PC-3 (cell line): ENCODE measurements at regions not wholly inside any gene's neighbourhood (a gene's known extent, or its start where the extent isn't known, plus 50 kb on each side); places are given as distances from the start of the nearest gene placed in this dataset.

Source experiments
- ATAC-seq: fragments of 200-7000 bp; cut with Tn5 transposase; 2 replicates; pipeline ENCODE4 v1.9.1; 2020; ENCODE audit warnings: mild to moderate bottlenecking, moderate library complexity
- BruUV-seq: library from RNA; stranded (reverse); fragments of 400-500 nt; replicated peaks from 2 replicates; lab custom pipeline; 2021; lab: Mats Ljungman, UMichigan
- CTCF ChIA-PET: fragments of 300-600 bp; sonication (Branson Sonifier 250); formaldehyde crosslinking; loops from one replicate; lab custom pipeline; 2022; ENCODE audit warnings: antibody characterized with exemption; lab: Charles Lee
- POLR2A ChIA-PET: fragments of 300-600 bp; sonication (Branson Sonifier 250); formaldehyde crosslinking; loops from one replicate; lab custom pipeline; 2022; ENCODE audit warnings: antibody characterized with exemption; ENCODE audit not compliant: unreplicated experiment; lab: Charles Lee
- DNase-seq: peaks from one replicate; pipeline ENCODE4 v3.0.0-alpha.2; 2015
- H2AFZ ChIP-seq: fragments of 300-600 bp; sonication (generic); 2 replicates; pipeline ENCODE4 v1.6.0; 2016; ENCODE audit warnings: antibody characterized with exemption, low read length
- H3F3A ChIP-seq: fragments of 300-600 bp; sonication (generic); one replicate; pipeline ENCODE4 v1.6.0; 2017; ENCODE audit warnings: antibody characterized with exemption, low read length, control low read depth, mild to moderate bottlenecking; ENCODE audit not compliant: unreplicated experiment
- H3K27ac ChIP-seq: fragments of 300-600 bp; sonication (generic); 2 replicates; pipeline ENCODE4 v1.5.1; 2016; ENCODE audit warnings: mild to moderate bottlenecking, low read length
- H3K27me3 ChIP-seq: fragments of 300-600 bp; sonication (generic); 2 replicates; pipeline ENCODE4 v1.6.1; 2016; ENCODE audit warnings: low read length, mixed read lengths
- H3K36me3 ChIP-seq: fragments of 300-600 bp; sonication (generic); 2 replicates; pipeline ENCODE4 v1.6.1; 2016; ENCODE audit warnings: low read depth, mixed run types, low read length, mixed read lengths
- H3K4me1 ChIP-seq: fragments of 300-600 bp; sonication (generic); 2 replicates; pipeline ENCODE4 v1.5.1; 2016; ENCODE audit warnings: low read length; ENCODE audit not compliant: insufficient read depth
- H3K4me2 ChIP-seq: fragments of 300-600 bp; sonication (generic); 2 replicates; pipeline ENCODE4 v1.6.0; 2016; ENCODE audit warnings: low read length
- H3K4me3 ChIP-seq: fragments of 300-600 bp; sonication (generic); 2 replicates; pipeline ENCODE4 v1.5.1; 2016; ENCODE audit warnings: mild to moderate bottlenecking, low read length, mixed read lengths
- H3K79me2 ChIP-seq: fragments of 300-600 bp; sonication (generic); 2 replicates; pipeline ENCODE4 v1.6.1; 2017; ENCODE audit warnings: low read length, mixed read lengths
- H3K9ac ChIP-seq: fragments of 300-600 bp; sonication (generic); 2 replicates; pipeline ENCODE4 v1.6.0; 2016; ENCODE audit warnings: mild to moderate bottlenecking, low read length
- H3K9me2 ChIP-seq: fragments of 300-600 bp; sonication (generic); replicated peaks from 2 replicates; pipeline ENCODE4 v1.6.1; 2016; ENCODE audit warnings: mixed run types, low read length, mixed read lengths
- H3K9me3 ChIP-seq: fragments of 300-600 bp; sonication (generic); 2 replicates; pipeline ENCODE4 v1.6.1; 2016; ENCODE audit warnings: low read length, mixed read lengths
- H4K20me1 ChIP-seq: fragments of 300-600 bp; sonication (generic); 2 replicates; pipeline ENCODE4 v1.6.1; 2016; ENCODE audit warnings: low read length, mixed read lengths
- CTCF ChIP-seq: fragments of 300-600 bp; sonication (generic); conservative IDR thresholded peaks from 2 replicates; pipeline ENCODE4 v1.5.1; 2017; ENCODE audit warnings: antibody characterized with exemption, low read depth, mild to moderate bottlenecking, low read length
- EZH2 ChIP-seq: fragments of 300-600 bp; sonication (generic); IDR thresholded peaks from one replicate; pipeline ENCODE4 v1.6.1; 2017; ENCODE audit warnings: antibody characterized with exemption, mild to moderate bottlenecking, low read length; ENCODE audit not compliant: unreplicated experiment
- EZH2phosphoT487 ChIP-seq: fragments of 300-600 bp; sonication (generic); IDR thresholded peaks from 2 replicates; pipeline ENCODE4 v1.6.1; 2018; ENCODE audit warnings: mild to moderate bottlenecking, antibody characterized with exemption, low read length, borderline replicate concordance
- intact Hi-C: fragments of 100-400 bp; cut with micrococcal nuclease; formaldehyde crosslinking; loops from 2 replicates; pipeline ENCODE4 v1.9.0; 2023

GRCh38 chr15:69663982-69664381 lies 211.4 kb downstream of the RPLP1 start:
- no peak overlapping the region for H3K27ac ChIP-seq
- no peak for ATAC-seq
- no peaks in the 10 kb centered on the region for H3K27me3 ChIP-seq

GRCh38 chr15:69664572-69665571 lies 212.3 kb downstream of the RPLP1 start:
- Histone ChIP-seq H3K4me3 (no peak overlapping the region), H3K27me3 (no peaks in the 10 kb centered on the region), H2AFZ (no peak overlapping the region), H3K9ac (no peak overlapping the region), H3K79me2 (no peaks in the 10 kb centered on the region), H3K27ac (no peak overlapping the region), H3K9me2 (no peaks in the 10 kb centered on the region), H3K4me2 (no peak overlapping the region), H3K4me1 (peaks cover 7% of the 10 kb centered on the region), H3K36me3 (no peaks in the 10 kb centered on the region), H4K20me1 (no peaks in the 10 kb centered on the region), H3K9me3 (no peaks in the 10 kb centered on the region), H3F3A (no peaks in the 10 kb centered on the region)
- DNase-seq (no peak), ATAC-seq (no peak)
- no TSS peak for BruUV-seq
- intact Hi-C loops, result no loop called here
- no peak for TF ChIP-seq EZH2phosphoT487
- TF ChIP-seq CTCF, result no peak
- no peak for TF ChIP-seq EZH2
- CTCF ChIA-PET, result no interaction called here
- POLR2A ChIA-PET, result no interaction called here

More at GRCh38 chr15:69663982-69664381, 211.4 kb downstream of the RPLP1 start:
- Histone ChIP-seq H3K4me1 (peaks cover 13% of the 10 kb centered on the region), H4K20me1 (no peaks in the 10 kb centered on the region), H3F3A (no peaks in the 10 kb centered on the region), H3K4me2 (no peak overlapping the region), H3K79me2 (no peaks in the 10 kb centered on the region), H2AFZ (no peak overlapping the region), H3K9ac (no peak overlapping the region), H3K36me3 (no peaks in the 10 kb centered on the region), H3K4me3 (no peak overlapping the region), H3K9me2 (no peaks in the 10 kb centered on the region), H3K9me3 (no peaks in the 10 kb centered on the region)
- no peak for DNase-seq
- no TSS peak for BruUV-seq
- TF ChIP-seq CTCF (no peak), EZH2 (no peak), EZH2phosphoT487 (no peak)
- CTCF ChIA-PET, result no interaction called here
- intact Hi-C loops, result no loop called here
- POLR2A ChIA-PET, result no interaction called here

- Histone ChIP-seq H3K79me2 (no peaks in the 10 kb centered on the region), H3K4me3 (no peak overlapping the region), H3K9ac (no peak overlapping the region), H3F3A (no peaks in the 10 kb centered on the region), H3K4me2 (no peak overlapping the region), H3K9me3 (no peaks in the 10 kb centered on the region), H2AFZ (no peak overlapping the region), H3K27me3 (no peaks in the 10 kb centered on the region), H3K27ac (no peak overlapping the region), H3K4me1 (no peaks in the 10 kb centered on the region), H4K20me1 (no peaks in the 10 kb centered on the region), H3K9me2 (no peaks in the 10 kb centered on the region), H3K36me3 (no peaks in the 10 kb centered on the region)
- DNase-seq (no peak), ATAC-seq (no peak)
- intact Hi-C loops, result no loop called here
- TF ChIP-seq EZH2 (no peak), CTCF (no peak), EZH2phosphoT487 (no peak)
- BruUV-seq, result no TSS peak
- POLR2A ChIA-PET, result no interaction called here
- CTCF ChIA-PET, result no interaction called here
These were observed 213.1 kb downstream of the RPLP1 start for GRCh38 chr15:69665641-69666111.
